BE2C (cell line): ENCODE measurements at regions not wholly inside any gene's neighbourhood (a gene's known extent, or its start where the extent isn't known, plus 50 kb on each side); places are given as distances from the start of the nearest gene placed in this dataset.
"Not testable (repeated sequence)": the region's sequence is repeated elsewhere in the genome, so short reads cannot be mapped to it uniquely, and the experiment has no call there.

Source experiments
- DNase-seq: peaks from one replicate; pipeline ENCODE4 v3.0.0-alpha.2; 2020
- H3K27me3 ChIP-seq: fragments of 250-450 bp; sonication (Bioruptor Pico); 2 replicates; pipeline ENCODE4 v1.5.1; 2020; ENCODE audit warnings: mild to moderate bottlenecking
- H3K36me3 ChIP-seq: fragments of 250-450 bp; sonication (Bioruptor Pico); 2 replicates; pipeline ENCODE4 v1.5.1; 2020; ENCODE audit warnings: mild to moderate bottlenecking
- H3K4me1 ChIP-seq: fragments of 250-450 bp; sonication (Bioruptor Pico); 2 replicates; pipeline ENCODE4 v1.5.1; 2020
- H3K4me3 ChIP-seq: 2 replicates; pipeline ENCODE4 v1.5.1; 2011; ENCODE audit warnings: low read depth, low read length
- H3K9me3 ChIP-seq: fragments of 250-450 bp; sonication (Bioruptor Pico); 2 replicates; pipeline ENCODE4 v1.5.1; 2020
- TF ChIP-seq, protein P1 (sequence below): IDR thresholded peaks from 2 replicates; pipeline ENCODE4 v1.5.1; 2012; ENCODE audit warnings: mild to moderate bottlenecking, low read depth, low read length

DNA sequence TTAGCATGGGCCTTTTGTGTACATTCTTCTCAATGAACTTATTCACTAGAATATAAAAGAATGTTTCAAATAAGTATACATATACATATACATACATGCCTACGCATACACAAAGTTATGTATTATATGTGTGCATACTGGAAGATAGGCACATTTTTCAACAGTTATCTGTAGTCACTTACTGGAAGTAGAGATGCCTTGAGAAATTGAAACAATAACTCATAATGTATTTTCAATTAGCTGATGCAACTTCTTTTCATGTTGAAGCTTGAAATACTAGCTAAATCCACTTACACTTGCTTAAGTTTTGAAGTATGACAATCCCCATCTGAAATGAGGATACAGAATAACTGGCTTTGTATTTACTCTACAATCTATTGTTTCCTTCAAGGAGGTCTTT is 469.0 kb upstream of the PTGER4 start:
- no peak overlapping the region for H3K4me3 ChIP-seq
- no peak for DNase-seq
- no peaks in the 10 kb centered on the region for H3K27me3 ChIP-seq
- TF ChIP-seq, protein P1, sequence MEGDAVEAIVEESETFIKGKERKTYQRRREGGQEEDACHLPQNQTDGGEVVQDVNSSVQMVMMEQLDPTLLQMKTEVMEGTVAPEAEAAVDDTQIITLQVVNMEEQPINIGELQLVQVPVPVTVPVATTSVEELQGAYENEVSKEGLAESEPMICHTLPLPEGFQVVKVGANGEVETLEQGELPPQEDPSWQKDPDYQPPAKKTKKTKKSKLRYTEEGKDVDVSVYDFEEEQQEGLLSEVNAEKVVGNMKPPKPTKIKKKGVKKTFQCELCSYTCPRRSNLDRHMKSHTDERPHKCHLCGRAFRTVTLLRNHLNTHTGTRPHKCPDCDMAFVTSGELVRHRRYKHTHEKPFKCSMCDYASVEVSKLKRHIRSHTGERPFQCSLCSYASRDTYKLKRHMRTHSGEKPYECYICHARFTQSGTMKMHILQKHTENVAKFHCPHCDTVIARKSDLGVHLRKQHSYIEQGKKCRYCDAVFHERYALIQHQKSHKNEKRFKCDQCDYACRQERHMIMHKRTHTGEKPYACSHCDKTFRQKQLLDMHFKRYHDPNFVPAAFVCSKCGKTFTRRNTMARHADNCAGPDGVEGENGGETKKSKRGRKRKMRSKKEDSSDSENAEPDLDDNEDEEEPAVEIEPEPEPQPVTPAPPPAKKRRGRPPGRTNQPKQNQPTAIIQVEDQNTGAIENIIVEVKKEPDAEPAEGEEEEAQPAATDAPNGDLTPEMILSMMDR = no peak
- no peaks in the 10 kb centered on the region for H3K36me3 ChIP-seq
- H3K9me3 ChIP-seq = no peaks in the 10 kb centered on the region
- H3K4me1 ChIP-seq = no peaks in the 10 kb centered on the region

DNA sequence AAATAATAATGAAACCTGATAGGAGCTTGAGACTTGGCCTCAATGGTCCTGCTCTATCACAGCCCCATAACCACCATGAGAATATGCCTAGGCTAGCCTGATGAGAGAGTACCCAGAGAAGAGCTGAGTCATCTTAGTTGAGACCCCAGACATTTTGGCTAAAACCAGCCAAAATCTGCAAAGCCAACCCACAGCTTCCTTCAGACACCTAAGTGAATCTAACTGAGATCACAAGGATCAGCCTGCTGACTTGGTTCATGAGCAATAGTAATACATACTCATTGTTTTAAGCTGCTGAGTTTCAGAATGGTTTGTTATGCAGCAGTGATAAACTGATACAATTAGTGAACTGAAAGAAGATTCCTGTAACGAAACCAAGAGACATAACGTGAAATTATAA is 473.7 kb upstream of the PTGER4 start:
- Histone ChIP-seq H3K4me3 (no peak overlapping the region), H3K27me3 (no peaks in the 10 kb centered on the region), H3K36me3 (no peaks in the 10 kb centered on the region), H3K4me1 (no peaks in the 10 kb centered on the region), H3K9me3 (no peaks in the 10 kb centered on the region)
- TF ChIP-seq, protein P1 = no peak
- DNase-seq = no peak

- Histone ChIP-seq H3K27me3 (no peaks in the 10 kb centered on the region), H3K4me1 (no peaks in the 10 kb centered on the region), H3K4me3 (no peak overlapping the region), H3K9me3 (no peaks in the 10 kb centered on the region), H3K36me3 (no peaks in the 10 kb centered on the region)
- no peak for DNase-seq
- TF ChIP-seq, protein P1 = no peak
Measured at GRCh38 chr5:40204144-40204543, 475.6 kb upstream of the PTGER4 start.

GRCh38 chr5:40202814-40203440 is 476.8 kb upstream of the PTGER4 start:
- H3K9me3 ChIP-seq = no peaks in the 10 kb centered on the region
- no peak overlapping the region for H3K4me3 ChIP-seq
- H3K27me3 ChIP-seq = no peaks in the 10 kb centered on the region
- DNase-seq = no peak
- no peaks in the 10 kb centered on the region for H3K4me1 ChIP-seq
- TF ChIP-seq, protein P1 = no peak
- no peaks in the 10 kb centered on the region for H3K36me3 ChIP-seq

GRCh38 chr5:40198736-40199135 is 481.0 kb upstream of the PTGER4 start:
- no peak for DNase-seq
- Histone ChIP-seq H3K36me3 (no peaks in the 10 kb centered on the region), H3K27me3 (no peaks in the 10 kb centered on the region), H3K4me3 (no peak overlapping the region), H3K4me1 (no peaks in the 10 kb centered on the region), H3K9me3 (no peaks in the 10 kb centered on the region)
- TF ChIP-seq, protein P1 = no peak

DNA sequence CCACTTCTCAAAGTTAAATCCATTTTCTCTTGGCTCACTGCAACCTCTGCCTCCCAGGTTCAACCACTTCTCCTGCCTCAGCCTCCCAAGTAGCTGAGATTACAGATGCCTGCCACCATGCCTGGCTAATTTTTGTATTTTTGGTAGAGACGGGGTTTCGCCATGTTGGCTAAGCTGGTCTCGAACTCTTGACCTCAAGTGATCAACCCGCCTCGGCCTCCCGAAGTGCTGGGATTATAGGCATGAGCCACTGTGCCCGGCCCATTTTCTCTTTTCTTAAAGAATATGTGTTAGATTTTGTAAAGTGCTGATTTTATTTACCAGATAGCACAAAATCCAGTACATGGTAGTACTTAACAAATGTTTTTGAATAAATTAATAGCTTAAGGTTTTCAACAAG is 484.1 kb upstream of the PTGER4 start:
- not testable (repeated sequence) for H3K4me1 ChIP-seq, H3K36me3 ChIP-seq, H3K4me3 ChIP-seq, H3K27me3 ChIP-seq, H3K9me3 ChIP-seq, DNase-seq

DNA sequence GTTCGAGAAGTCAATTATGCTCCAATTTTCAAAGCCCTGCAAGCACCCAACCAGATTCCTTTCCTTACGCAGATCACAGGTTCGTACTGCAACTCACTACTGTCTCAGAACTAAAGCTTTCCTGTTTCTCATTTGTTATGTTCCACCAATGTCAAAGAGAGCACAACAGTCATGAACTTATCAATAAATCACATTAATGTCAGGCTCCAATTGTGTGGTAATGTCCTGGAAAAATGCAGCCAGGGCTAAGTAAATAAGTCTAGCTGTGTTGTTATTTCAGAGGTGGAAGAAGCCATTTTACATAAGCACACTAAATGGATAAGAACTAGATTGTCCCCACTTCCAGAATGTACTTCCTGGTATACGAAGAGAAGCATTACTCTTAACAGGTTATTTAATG is 488.6 kb upstream of the PTGER4 start:
- Histone ChIP-seq H3K4me1 (no peaks in the 10 kb centered on the region), H3K9me3 (no peaks in the 10 kb centered on the region), H3K4me3 (no peak overlapping the region), H3K36me3 (no peaks in the 10 kb centered on the region), H3K27me3 (no peaks in the 10 kb centered on the region)
- TF ChIP-seq, protein P1 = no peak
- no peak for DNase-seq
